ENCODE measurements at regions not wholly inside any gene's neighbourhood (a gene's known extent, or its start where the extent isn't known, plus 50 kb on each side); places are given as distances from the start of the nearest gene placed in this dataset.

DNA sequence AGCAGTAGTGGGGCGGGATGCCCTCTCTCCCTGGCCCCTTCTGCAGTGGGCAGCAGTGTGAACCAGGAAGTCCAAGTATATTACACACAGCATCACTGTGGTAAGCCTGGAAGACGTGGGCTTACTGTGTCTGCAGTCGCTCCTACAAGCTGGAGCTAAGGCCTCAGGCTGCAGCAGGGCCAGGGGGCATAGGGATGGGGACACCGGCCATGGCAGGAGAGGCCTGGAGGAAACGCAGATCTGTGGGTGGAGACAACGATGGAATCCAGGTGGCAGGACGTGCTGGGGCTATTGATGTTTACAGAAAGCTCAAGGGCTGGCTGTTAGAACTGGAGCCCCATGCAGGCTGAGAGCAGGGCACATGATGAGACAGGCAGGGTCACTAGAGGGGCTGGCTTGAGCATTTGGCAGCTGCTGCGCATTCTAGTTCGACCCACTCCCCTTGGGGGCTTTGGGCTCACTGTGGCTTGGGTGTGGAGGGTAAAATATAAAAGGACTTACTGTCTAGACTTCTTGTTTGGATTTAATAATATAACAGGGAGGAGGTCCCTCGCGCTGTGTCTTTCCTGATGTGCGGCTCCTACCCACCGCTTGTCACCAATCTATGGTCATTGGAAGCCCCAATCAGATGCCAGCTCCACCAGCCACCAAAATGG is 539.5 kb downstream of the TBC1D22A start:
- Histone ChIP-seq H3K27ac (replicated peaks) (no peak overlapping the region), H3K4me3 (replicated peaks; ENCODE audit: insufficient read depth, low read length) (no peak overlapping the region), H3K27me3 (ENCODE audit: insufficient read depth, poor library complexity, severe bottlenecking) (no peaks in the 10 kb centered on the region)
- DNase-seq (ENCODE audit: low read depth in 1 of 2, low spot score in 1 of 2), result no peak
- TF ChIP-seq GABPA (IDR thresholded peaks at IDR 0.05; ENCODE audit: low read depth), result no peak
- TF ChIP-seq POLR2AphosphoS5 (IDR thresholded peaks at IDR 0.05; ENCODE audit: low read depth), result no peak

DNA sequence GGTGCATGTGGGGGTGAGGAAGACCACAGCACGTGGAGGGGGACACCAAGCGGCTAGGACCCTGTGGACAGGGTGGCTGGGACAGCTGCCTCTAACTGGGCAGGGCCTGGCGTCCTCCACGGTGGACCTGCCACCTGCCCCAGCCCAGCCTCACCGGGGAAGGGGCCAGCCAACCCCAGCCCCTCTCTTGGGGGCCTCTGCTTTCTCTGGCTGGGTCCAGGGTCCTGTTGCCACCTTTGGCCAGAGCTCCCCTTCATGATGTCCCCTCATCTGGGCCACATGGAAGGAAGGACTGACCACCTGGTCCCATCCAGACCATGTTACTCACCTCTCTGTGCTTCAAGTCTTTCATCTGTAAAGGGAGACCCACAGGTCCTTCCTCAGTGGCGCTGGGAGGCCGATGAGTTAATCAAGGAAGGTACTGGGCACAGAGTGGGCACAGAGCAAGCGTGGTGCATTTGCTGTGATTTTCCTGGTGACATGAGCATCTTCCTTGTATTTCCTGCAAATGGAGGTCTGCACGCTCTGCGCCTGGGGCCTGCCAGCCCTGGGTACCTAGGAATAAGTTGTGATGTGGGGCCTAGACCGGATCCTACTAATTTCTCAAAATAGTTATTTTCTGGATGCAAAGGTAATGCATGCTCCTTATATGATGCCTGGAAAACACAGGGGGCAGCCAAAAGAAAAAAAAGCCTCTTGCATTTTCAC is 538.4 kb downstream of the TBC1D22A start:
- no peak for DNase-seq (ENCODE audit: low read depth in 1 of 2, low spot score in 1 of 2)
- TF ChIP-seq SPI1 (IDR thresholded peaks at IDR 0.05; ENCODE audit: borderline replicate concordance, low read depth), result no peak
- Histone ChIP-seq H3K27me3 (ENCODE audit: insufficient read depth, poor library complexity, severe bottlenecking) (no peaks in the 10 kb centered on the region), H3K4me3 (replicated peaks; ENCODE audit: insufficient read depth, low read length) (no peak overlapping the region), H3K27ac (replicated peaks) (no peak overlapping the region)

DNA sequence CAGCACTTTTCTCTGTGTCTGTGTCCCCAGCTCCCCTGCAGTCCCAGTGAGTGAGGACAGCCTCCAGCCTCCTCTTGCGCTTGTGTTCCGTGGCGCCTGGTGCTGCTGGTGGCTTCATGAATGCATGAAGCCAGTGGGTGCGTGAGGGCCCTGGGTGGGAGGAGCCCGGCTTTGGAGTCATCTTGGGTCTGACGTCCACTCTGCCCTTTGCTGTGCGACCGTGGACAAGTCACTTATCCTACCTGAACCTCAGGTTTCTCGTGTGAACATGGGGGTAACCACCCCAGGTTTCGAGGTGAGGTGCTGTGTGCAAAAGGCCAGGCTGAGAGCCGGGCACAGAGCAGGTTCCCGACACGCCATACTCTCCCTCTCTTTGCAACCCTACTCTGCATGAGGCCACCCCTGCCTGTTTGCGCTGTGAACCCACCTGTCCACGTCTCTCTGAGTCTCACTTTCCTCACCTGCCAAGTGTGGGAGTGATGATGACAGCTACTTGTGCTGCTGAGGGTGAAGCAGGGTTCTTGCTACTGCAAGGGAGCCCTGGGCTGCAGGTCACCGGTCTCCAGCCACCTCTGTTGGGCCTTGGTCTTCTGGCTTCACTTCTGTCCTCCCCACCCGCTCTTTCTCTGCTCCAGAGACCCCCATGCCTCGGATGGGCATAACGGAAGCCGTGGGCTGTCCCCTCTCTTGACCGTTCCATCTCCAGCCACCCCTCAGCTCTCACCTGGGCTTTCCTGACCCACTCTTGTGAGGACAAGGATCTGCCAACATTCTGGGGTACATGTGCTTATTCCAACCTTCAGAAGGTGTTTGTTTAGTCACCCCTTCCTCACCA is 537.6 kb downstream of the TBC1D22A start:
- DNase-seq (ENCODE audit: low read depth in 1 of 2, low spot score in 1 of 2), result no peak
- Histone ChIP-seq H3K27me3 (ENCODE audit: insufficient read depth, poor library complexity, severe bottlenecking) (no peaks in the 10 kb centered on the region), H3K27ac (replicated peaks) (no peak overlapping the region), H3K4me3 (replicated peaks; ENCODE audit: insufficient read depth, low read length) (no peak overlapping the region)
- no peak for TF ChIP-seq POLR2AphosphoS5 (IDR thresholded peaks at IDR 0.05; ENCODE audit: low read depth)
- TF ChIP-seq, protein P1, sequence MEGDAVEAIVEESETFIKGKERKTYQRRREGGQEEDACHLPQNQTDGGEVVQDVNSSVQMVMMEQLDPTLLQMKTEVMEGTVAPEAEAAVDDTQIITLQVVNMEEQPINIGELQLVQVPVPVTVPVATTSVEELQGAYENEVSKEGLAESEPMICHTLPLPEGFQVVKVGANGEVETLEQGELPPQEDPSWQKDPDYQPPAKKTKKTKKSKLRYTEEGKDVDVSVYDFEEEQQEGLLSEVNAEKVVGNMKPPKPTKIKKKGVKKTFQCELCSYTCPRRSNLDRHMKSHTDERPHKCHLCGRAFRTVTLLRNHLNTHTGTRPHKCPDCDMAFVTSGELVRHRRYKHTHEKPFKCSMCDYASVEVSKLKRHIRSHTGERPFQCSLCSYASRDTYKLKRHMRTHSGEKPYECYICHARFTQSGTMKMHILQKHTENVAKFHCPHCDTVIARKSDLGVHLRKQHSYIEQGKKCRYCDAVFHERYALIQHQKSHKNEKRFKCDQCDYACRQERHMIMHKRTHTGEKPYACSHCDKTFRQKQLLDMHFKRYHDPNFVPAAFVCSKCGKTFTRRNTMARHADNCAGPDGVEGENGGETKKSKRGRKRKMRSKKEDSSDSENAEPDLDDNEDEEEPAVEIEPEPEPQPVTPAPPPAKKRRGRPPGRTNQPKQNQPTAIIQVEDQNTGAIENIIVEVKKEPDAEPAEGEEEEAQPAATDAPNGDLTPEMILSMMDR (IDR thresholded peaks at IDR 0.05; ENCODE audit: insufficient read depth, low read length), result no peak

DNA sequence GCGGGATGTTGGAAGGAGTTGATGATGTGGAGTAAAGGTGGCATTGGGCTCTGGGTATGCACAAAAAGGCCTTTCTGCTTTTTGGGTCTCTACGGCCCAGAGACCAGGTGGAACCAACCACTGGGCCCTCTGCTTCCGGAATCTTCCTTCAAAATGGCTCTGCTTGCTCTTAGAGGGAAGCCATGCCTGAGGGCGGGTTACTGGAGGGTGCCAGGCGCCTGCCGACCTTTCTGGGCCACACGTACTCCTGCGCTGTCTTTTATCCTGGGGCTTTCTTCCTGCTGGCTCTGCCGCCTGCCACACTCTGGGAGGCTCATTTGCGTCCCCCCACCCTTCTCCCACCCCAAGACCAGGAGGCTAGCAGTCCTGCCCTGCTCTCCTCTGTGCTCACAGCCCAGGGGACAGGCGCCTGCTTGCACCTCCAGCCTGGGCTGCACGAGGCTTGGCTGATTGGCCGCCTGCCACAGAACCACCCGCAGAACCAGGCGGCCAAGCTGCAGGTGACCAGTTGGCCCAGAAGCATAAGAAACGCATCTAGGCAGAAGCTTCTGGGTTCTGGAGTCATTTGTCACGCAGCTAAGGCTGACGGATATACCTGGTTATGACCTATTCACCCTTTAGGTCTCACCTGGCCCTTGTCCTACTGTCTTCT is 536.9 kb downstream of the TBC1D22A start:
- H3K27me3 ChIP-seq (ENCODE audit: insufficient read depth, poor library complexity, severe bottlenecking), result no peaks in the 10 kb centered on the region
- no peak overlapping the region for H3K4me3 ChIP-seq (replicated peaks; ENCODE audit: insufficient read depth, low read length)
- H3K27ac ChIP-seq (replicated peaks), result no peak overlapping the region
- no peak for DNase-seq (ENCODE audit: low read depth in 1 of 2, low spot score in 1 of 2)
- TF ChIP-seq GABPA (IDR thresholded peaks at IDR 0.05; ENCODE audit: low read depth), result no peak
- TF ChIP-seq POLR2AphosphoS5 (IDR thresholded peaks at IDR 0.05; ENCODE audit: low read depth), result no peak
- TF ChIP-seq, protein P1 (IDR thresholded peaks at IDR 0.05; ENCODE audit: insufficient read depth, low read length), result no peak
- TF ChIP-seq, protein P2, sequence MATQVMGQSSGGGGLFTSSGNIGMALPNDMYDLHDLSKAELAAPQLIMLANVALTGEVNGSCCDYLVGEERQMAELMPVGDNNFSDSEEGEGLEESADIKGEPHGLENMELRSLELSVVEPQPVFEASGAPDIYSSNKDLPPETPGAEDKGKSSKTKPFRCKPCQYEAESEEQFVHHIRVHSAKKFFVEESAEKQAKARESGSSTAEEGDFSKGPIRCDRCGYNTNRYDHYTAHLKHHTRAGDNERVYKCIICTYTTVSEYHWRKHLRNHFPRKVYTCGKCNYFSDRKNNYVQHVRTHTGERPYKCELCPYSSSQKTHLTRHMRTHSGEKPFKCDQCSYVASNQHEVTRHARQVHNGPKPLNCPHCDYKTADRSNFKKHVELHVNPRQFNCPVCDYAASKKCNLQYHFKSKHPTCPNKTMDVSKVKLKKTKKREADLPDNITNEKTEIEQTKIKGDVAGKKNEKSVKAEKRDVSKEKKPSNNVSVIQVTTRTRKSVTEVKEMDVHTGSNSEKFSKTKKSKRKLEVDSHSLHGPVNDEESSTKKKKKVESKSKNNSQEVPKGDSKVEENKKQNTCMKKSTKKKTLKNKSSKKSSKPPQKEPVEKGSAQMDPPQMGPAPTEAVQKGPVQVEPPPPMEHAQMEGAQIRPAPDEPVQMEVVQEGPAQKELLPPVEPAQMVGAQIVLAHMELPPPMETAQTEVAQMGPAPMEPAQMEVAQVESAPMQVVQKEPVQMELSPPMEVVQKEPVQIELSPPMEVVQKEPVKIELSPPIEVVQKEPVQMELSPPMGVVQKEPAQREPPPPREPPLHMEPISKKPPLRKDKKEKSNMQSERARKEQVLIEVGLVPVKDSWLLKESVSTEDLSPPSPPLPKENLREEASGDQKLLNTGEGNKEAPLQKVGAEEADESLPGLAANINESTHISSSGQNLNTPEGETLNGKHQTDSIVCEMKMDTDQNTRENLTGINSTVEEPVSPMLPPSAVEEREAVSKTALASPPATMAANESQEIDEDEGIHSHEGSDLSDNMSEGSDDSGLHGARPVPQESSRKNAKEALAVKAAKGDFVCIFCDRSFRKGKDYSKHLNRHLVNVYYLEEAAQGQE (IDR thresholded peaks at IDR 0.05; ENCODE audit: insufficient replicate concordance, low read depth), result no peak
- TF ChIP-seq SPI1 (IDR thresholded peaks at IDR 0.05; ENCODE audit: borderline replicate concordance, low read depth), result no peak

DNA sequence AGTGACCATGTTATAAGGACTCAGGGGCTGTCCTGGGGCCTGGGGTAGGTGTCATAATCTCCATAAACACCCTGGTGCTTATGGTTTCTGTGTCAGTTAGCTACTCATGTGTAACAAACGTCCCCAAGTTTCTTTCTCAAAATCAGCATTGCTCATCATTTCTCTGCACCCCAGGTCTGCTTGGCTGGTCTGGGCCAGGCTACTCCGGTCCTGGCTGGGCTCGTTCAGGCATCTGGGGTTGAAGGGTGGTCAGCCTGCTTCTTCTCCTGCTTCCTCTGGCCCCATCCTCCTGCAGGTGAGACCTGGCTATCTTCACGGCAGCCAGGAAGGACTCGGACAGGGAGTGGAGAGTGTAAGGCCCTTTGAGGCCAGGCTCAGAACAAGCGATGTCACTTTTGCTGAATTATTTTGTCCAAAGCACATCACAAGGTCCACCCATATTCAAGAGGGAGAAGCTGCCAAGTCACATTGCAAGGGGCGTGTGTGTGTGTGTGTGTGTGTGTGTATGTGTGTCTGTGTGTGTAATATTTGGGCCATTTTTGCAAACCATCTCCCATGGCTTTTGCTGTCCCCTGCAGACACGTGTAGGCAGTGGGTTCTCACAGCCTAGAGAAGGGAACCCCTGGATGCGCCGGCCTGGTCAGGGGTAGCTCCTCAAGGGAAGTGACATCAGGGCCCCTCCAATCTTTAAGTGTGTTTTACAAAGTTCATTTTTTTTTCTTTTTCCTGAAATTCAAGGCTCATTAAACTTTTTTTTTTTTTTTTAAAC is 535.8 kb downstream of the TBC1D22A start:
- no peak for DNase-seq (ENCODE audit: low read depth in 1 of 2, low spot score in 1 of 2)
- Histone ChIP-seq H3K27ac (replicated peaks) (no peak overlapping the region), H3K27me3 (ENCODE audit: insufficient read depth, poor library complexity, severe bottlenecking) (no peaks in the 10 kb centered on the region), H3K4me3 (replicated peaks; ENCODE audit: insufficient read depth, low read length) (no peak overlapping the region)
- TF ChIP-seq GABPA (IDR thresholded peaks at IDR 0.05; ENCODE audit: low read depth) (no peak), SPI1 (IDR thresholded peaks at IDR 0.05; ENCODE audit: borderline replicate concordance, low read depth) (no peak), POLR2AphosphoS5 (IDR thresholded peaks at IDR 0.05; ENCODE audit: low read depth) (no peak)
- TF ChIP-seq, protein P2 (IDR thresholded peaks at IDR 0.05; ENCODE audit: insufficient replicate concordance, low read depth), result no peak
- TF ChIP-seq, protein P1 (IDR thresholded peaks at IDR 0.05; ENCODE audit: insufficient read depth, low read length), result no peak

Data from HL-60 (cell line).